ENCODE measurements at regions not wholly inside any gene's neighbourhood (a gene's known extent, or its start where the extent isn't known, plus 50 kb on each side); places are given as distances from the start of the nearest gene placed in this dataset.

GRCh38 chr9:38207247-38207778, 138.3 kb upstream of the SHB start:
- H4K20me1 ChIP-seq (ENCODE audit: insufficient read depth): no peaks in the 10 kb centered on the region
- no peaks in the 10 kb centered on the region for H3K9me3 ChIP-seq (ENCODE audit: low read depth)
- no peaks in the 10 kb centered on the region for H3F3A ChIP-seq (ENCODE audit: insufficient read depth)
- no peaks in the 10 kb centered on the region for H3K79me2 ChIP-seq (ENCODE audit: insufficient read depth)
- no peaks in the 10 kb centered on the region for H3K9me2 ChIP-seq (ENCODE audit: insufficient read depth)
- in situ Hi-C loops (cut with MboI): no loop called here
- WGBS, 2 experiments (ENCODE audit: low coverage in 1 of 2, low lambda C conversion rate in 2 of 2, missing lambda C conversion rate in 2 of 2): 44 to 49% methylated on average over 3 of the region's 3 CpGs
- H3K27me3 ChIP-seq (replicated peaks; ENCODE audit: insufficient read depth): 0 out of 2 replicates have a peak, but pooled peaks cover 3% of the 10 kb centered on the region
- no peak overlapping the region for H3K4me2 ChIP-seq (ENCODE audit: unreplicated experiment)
- H3K36me3 ChIP-seq (ENCODE audit: low read depth): no peaks in the 10 kb centered on the region
- TF ChIP-seq EZH2 (IDR thresholded peaks at IDR 0.05; ENCODE audit: insufficient read depth, poor library complexity, severe bottlenecking) (no peak), EZH2phosphoT487 (IDR thresholded peaks at IDR 0.05; ENCODE audit: insufficient read depth, low read depth) (no peak)
- H3K4me3 ChIP-seq: no peak overlapping the region
- H3K9ac ChIP-seq: no peak overlapping the region
- DNase-seq: no peak
- no peak overlapping the region for H3K27ac ChIP-seq
- no peaks in the 10 kb centered on the region for H3K4me1 ChIP-seq (ENCODE audit: insufficient read depth)
- no peak overlapping the region for H2AFZ ChIP-seq

GRCh38 chr9:38205279-38205678, 136.3 kb upstream of the SHB start:
- no peak for DNase-seq
- no peaks in the 10 kb centered on the region for H3K9me3 ChIP-seq (ENCODE audit: low read depth)
- H3K27ac ChIP-seq: no peak overlapping the region
- no peak for TF ChIP-seq EZH2phosphoT487 (IDR thresholded peaks at IDR 0.05; ENCODE audit: insufficient read depth, low read depth)
- H4K20me1 ChIP-seq (ENCODE audit: insufficient read depth): no peaks in the 10 kb centered on the region
- no peak overlapping the region for H3K4me3 ChIP-seq
- no peak overlapping the region for H3K4me2 ChIP-seq (ENCODE audit: unreplicated experiment)
- no peaks in the 10 kb centered on the region for H3K4me1 ChIP-seq (ENCODE audit: insufficient read depth)
- H3K36me3 ChIP-seq (ENCODE audit: low read depth): no peaks in the 10 kb centered on the region
- H3K79me2 ChIP-seq (ENCODE audit: insufficient read depth): no peaks in the 10 kb centered on the region
- H3K9ac ChIP-seq: no peak overlapping the region
- H3K9me2 ChIP-seq (ENCODE audit: insufficient read depth): no peaks in the 10 kb centered on the region
- in situ Hi-C loops (cut with MboI): no loop called here
- H2AFZ ChIP-seq: no peak overlapping the region
- no peaks in the 10 kb centered on the region; the same call in 1 of the 2 replicates for H3K27me3 ChIP-seq (replicated peaks; ENCODE audit: insufficient read depth)
- no peaks in the 10 kb centered on the region for H3F3A ChIP-seq (ENCODE audit: insufficient read depth)

DNA sequence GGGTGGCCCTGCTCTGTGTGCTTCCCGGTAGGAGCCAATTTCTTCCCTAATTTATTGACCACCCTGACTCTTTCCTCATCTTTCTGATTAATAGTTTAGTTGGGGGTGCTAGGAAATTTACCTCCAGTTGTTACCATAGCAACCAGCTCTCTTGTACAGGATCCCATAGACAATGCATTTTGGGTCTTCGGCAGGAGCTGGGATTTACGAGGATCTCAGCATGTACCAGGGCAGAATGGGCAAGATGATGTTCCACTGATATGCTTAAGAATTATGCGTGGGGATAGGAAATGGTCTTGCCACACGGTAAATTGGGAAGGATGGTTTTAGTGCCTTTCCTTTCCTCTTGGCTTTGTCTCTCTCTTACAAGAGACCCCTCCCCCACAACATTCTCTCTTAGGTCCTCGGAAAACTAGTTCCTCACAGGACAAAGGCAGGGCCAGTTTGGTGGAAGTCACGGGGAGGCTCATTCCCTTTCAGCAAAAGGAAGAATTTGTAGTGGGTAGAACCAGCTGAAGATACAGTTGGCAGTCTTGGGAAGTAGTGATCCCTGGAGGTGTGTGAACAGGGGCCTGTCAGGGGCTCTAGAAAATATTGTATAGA, 133.4 kb upstream of the SHB start:
- DNase-seq: no peak
- no peak overlapping the region for H3K4me3 ChIP-seq
- H3K4me1 ChIP-seq (ENCODE audit: insufficient read depth): no peaks in the 10 kb centered on the region
- H3K9ac ChIP-seq: no peak overlapping the region
- H3K9me3 ChIP-seq (ENCODE audit: low read depth): no peaks in the 10 kb centered on the region
- 39 to 45% methylated on average over 7 of the region's 7 CpGs for WGBS, 2 experiments (ENCODE audit: low coverage in 1 of 2, low lambda C conversion rate in 2 of 2, missing lambda C conversion rate in 2 of 2)
- H4K20me1 ChIP-seq (ENCODE audit: insufficient read depth): no peaks in the 10 kb centered on the region
- in situ Hi-C loops (cut with MboI): no loop called here
- no peak overlapping the region for H2AFZ ChIP-seq
- no peak overlapping the region for H3K27ac ChIP-seq
- TF ChIP-seq EZH2phosphoT487 (IDR thresholded peaks at IDR 0.05; ENCODE audit: insufficient read depth, low read depth) (no peak), EZH2 (IDR thresholded peaks at IDR 0.05; ENCODE audit: insufficient read depth, poor library complexity, severe bottlenecking) (no peak)
- H3K4me2 ChIP-seq (ENCODE audit: unreplicated experiment): no peak overlapping the region
- no peaks in the 10 kb centered on the region for H3F3A ChIP-seq (ENCODE audit: insufficient read depth)
- no peaks in the 10 kb centered on the region for H3K79me2 ChIP-seq (ENCODE audit: insufficient read depth)
- peaks cover 4% of the 10 kb centered on the region; the same call in 1 of the 2 replicates for H3K27me3 ChIP-seq (replicated peaks; ENCODE audit: insufficient read depth)
- H3K36me3 ChIP-seq (ENCODE audit: low read depth): no peaks in the 10 kb centered on the region
- no peaks in the 10 kb centered on the region for H3K9me2 ChIP-seq (ENCODE audit: insufficient read depth)

GRCh38 chr9:38201844-38202243, 132.8 kb upstream of the SHB start:
- WGBS, 2 experiments (ENCODE audit: low coverage in 1 of 2, low lambda C conversion rate in 2 of 2, missing lambda C conversion rate in 2 of 2): 43 to 49% methylated on average over 3 of the region's 3 CpGs
- Histone ChIP-seq H3K4me3 (no peak overlapping the region), H3K4me1 (ENCODE audit: insufficient read depth) (no peaks in the 10 kb centered on the region), H3K36me3 (ENCODE audit: low read depth) (no peaks in the 10 kb centered on the region), H3K27ac (no peak overlapping the region), H3K79me2 (ENCODE audit: insufficient read depth) (no peaks in the 10 kb centered on the region), H3K9me3 (ENCODE audit: low read depth) (no peaks in the 10 kb centered on the region), H2AFZ (no peak overlapping the region), H3K9me2 (ENCODE audit: insufficient read depth) (no peaks in the 10 kb centered on the region), H3K27me3 (replicated peaks; ENCODE audit: insufficient read depth) (peaks cover 4% of the 10 kb centered on the region; the same call in 1 of the 2 replicates), H3F3A (ENCODE audit: insufficient read depth) (no peaks in the 10 kb centered on the region), H4K20me1 (ENCODE audit: insufficient read depth) (no peaks in the 10 kb centered on the region), H3K9ac (no peak overlapping the region), H3K4me2 (ENCODE audit: unreplicated experiment) (no peak overlapping the region)
- TF ChIP-seq EZH2 (IDR thresholded peaks at IDR 0.05; ENCODE audit: insufficient read depth, poor library complexity, severe bottlenecking) (no peak), EZH2phosphoT487 (IDR thresholded peaks at IDR 0.05; ENCODE audit: insufficient read depth, low read depth) (no peak)
- DNase-seq: no peak
- in situ Hi-C loops (cut with MboI): no loop called here

DNA sequence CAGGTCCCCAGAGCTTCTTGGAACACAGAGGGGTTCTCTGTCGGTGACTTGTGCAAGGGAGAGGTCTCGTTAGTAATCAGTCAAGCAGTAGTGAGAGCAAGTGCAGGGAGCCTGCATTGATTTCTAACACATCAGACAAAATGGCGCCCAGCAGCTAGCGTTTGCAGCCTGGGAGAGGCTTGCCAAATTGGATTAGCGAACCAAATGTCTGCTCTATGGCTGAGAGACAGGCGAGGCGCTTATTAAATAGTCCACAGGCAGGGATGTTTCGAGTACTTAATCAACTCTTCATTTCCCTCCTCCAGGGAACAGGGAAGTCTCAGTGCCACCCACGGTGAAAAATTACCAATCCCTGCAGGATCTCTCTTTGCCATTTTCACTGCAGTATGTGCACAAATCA, 131.4 kb upstream of the SHB start:
- Histone ChIP-seq H3K4me2 (ENCODE audit: unreplicated experiment) (no peak overlapping the region), H4K20me1 (ENCODE audit: insufficient read depth) (no peaks in the 10 kb centered on the region), H3K36me3 (ENCODE audit: low read depth) (no peaks in the 10 kb centered on the region), H2AFZ (no peak overlapping the region), H3K4me1 (ENCODE audit: insufficient read depth) (no peaks in the 10 kb centered on the region), H3K9me3 (ENCODE audit: low read depth) (no peaks in the 10 kb centered on the region), H3K27ac (no peak overlapping the region), H3K4me3 (no peak overlapping the region), H3K79me2 (ENCODE audit: insufficient read depth) (no peaks in the 10 kb centered on the region), H3F3A (ENCODE audit: insufficient read depth) (no peaks in the 10 kb centered on the region), H3K9me2 (ENCODE audit: insufficient read depth) (no peaks in the 10 kb centered on the region), H3K27me3 (replicated peaks; ENCODE audit: insufficient read depth) (peaks cover 7% of the 10 kb centered on the region), H3K9ac (no peak overlapping the region)
- no peak for TF ChIP-seq EZH2 (IDR thresholded peaks at IDR 0.05; ENCODE audit: insufficient read depth, poor library complexity, severe bottlenecking)
- in situ Hi-C loops (cut with MboI): no loop called here
- DNase-seq: no peak
- WGBS, 2 experiments (ENCODE audit: low coverage in 1 of 2, low lambda C conversion rate in 2 of 2, missing lambda C conversion rate in 2 of 2): 57 to 61% methylated on average over 9 of the region's 9 CpGs
